Adrenal gland (tissue), 5 donors: ENCODE measurements at regions not wholly inside any gene's neighbourhood (a gene's known extent, or its start where the extent isn't known, plus 50 kb on each side); places are given as distances from the start of the nearest gene placed in this dataset.

ENCODE experiments used
- CTCF ChIP-seq, 6 experiments: fragments of 450-650 bp in 4 of 6; fragments of 200-600 bp in 2 of 6; sonication (generic) in 1 of 6; IDR thresholded peaks; 1 replicate in 5 of 6; 2 replicates in 1 of 6; pipeline versions ENCODE4 v1.5.1 to v1.8.0; 2016 to 2021; ENCODE audit warnings: antibody characterized with exemption in 6 of 6, mild to moderate bottlenecking in 2 of 6, moderate library complexity in 1 of 6
- POLR2A ChIP-seq, 2 donors: fragments of 450-650 bp; IDR thresholded peaks; one replicate each; pipeline ENCODE4 v1.6.1; 2017; ENCODE audit warnings: antibody characterized with exemption in 2 of 2, mild to moderate bottlenecking in 2 of 2, moderate library complexity in 1 of 2
- donor health status: DM: no; HTN: no; CAD: no.

GRCh38 chr9:61666310-61666709 lies 476.5 kb downstream of the SPATA31A7 start:
- TF ChIP-seq CTCF (IDR thresholded peaks at IDR 0.05) (no peak), POLR2A (IDR thresholded peaks at IDR 0.05) (no peak)
